ENCODE measurements at regions not wholly inside any gene's neighbourhood (a gene's known extent, or its start where the extent isn't known, plus 50 kb on each side); places are given as distances from the start of the nearest gene placed in this dataset.

DNA sequence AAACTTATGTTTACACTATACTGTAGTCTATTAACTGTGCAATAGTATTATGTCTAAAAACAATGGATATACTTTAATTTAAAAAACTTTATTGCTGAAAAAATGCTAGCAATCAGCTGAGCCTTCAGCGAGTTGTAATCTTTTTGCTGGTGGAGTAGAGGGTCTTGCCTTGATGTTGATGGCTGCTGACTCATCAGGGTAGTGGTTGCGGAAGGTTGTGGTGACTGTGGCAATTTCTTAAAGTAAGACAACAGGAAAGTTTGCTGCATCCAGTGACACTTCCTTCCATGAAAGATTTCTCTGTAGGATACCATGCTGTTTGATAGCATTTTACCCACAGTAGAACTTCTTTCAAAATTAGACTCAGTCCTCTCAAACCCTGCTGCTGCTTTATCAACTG, 234.7 kb upstream of the CSF3R start:
- no peak for DNase-seq

- DNase-seq, result no peak
Measured at GRCh38 chr1:36715797-36716196, 233.1 kb upstream of the CSF3R start.

DNA sequence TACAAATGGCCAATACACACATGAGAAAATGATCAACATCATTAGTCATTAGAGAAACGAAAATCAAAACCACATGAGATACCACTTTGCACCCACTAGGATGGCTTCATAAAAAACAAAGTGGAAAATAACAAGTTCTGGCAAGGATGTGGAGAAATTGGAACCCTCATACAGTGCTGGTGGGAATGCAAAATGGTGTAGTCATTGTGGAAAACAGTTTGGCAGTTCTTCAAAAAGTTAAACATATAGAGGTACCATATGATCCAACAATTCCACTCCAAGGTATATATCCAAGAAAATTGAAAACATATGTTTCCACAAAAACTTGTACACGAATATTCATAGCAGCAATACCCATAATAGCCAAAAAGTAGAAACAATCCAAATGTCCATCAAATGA, 231.6 kb upstream of the CSF3R start:
- DNase-seq, result no peak

GRCh38 chr1:36711480-36711879, 228.8 kb upstream of the CSF3R start:
- no peak for DNase-seq

GRCh38 chr1:36710951-36711350, 228.2 kb upstream of the CSF3R start:
- DNase-seq, result no peak

DNA sequence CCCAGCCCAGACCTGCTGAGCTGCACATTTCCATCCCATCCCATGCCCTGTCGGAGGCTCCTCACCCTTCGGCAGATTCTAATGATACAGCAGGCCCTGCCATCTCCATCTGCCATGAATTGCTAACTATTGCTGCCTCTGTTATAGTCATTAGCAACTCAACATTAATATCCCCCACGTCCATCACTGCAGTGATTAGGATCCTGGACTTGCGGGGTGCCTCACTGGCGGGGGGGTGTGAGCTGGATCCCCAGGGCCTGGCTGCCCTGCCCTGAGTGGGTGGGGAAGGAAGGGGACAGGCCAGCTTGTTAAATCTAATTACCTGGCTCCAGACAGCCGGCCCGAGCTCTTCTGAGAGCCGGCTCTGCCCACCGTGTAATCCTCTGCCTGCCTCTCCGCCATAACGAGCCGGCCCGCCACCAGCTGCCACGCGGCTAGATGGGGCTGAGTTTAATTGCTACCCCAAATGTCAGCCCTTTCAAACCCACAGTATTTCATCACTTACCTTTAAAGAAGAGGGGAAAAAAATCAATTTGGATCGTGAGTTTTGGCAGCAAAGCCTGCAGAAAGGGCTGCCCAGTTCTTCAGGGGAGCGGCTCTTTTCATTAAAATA, 227.3 kb upstream of the CSF3R start:
- DNase-seq, result no peak

DNA sequence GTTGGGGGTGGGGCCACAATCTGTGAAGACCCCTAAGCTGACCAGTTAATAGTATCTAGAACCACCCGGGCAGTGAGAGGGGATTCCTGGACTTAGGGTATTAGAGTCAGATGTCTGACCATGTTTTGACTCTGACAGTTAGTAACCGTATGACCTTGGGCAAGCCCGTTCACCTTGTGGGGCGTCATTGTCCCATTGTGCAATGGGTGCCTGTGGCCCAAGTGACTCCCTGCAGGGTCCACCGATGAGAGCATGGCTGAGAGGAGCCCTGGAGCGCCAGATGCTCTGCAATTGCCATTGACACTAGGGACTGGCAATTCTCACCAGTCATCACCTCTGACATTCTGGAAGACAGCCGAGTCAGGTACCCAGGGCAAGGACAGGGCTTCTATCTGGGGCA, 225.9 kb upstream of the CSF3R start:
- DNase-seq, result no peak

DNA sequence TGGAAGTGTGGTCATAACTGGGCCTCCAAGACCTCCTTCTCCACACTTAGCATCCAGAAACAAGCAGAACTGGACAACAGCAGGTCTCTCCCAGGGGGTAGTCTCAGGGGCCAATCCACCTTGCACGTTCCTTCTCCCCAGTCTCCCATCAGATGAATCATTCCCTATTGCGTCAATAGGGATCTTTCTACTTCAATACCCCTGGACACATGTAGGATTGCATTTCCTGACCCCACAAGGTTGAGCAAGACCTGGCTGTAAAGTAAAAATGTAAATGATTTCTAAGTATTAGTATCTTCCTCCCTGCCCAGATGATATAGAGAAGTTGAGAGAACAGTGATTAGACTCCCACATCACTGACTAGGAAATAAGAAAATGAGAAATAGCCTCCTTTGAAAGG, 224.5 kb upstream of the CSF3R start:
- no peak for DNase-seq

GRCh38 chr1:36706416-36706815, 223.7 kb upstream of the CSF3R start:
- DNase-seq, result no peak

- no peak for DNase-seq
Measured at GRCh38 chr1:36705629-36706028, 222.9 kb upstream of the CSF3R start.

DNA sequence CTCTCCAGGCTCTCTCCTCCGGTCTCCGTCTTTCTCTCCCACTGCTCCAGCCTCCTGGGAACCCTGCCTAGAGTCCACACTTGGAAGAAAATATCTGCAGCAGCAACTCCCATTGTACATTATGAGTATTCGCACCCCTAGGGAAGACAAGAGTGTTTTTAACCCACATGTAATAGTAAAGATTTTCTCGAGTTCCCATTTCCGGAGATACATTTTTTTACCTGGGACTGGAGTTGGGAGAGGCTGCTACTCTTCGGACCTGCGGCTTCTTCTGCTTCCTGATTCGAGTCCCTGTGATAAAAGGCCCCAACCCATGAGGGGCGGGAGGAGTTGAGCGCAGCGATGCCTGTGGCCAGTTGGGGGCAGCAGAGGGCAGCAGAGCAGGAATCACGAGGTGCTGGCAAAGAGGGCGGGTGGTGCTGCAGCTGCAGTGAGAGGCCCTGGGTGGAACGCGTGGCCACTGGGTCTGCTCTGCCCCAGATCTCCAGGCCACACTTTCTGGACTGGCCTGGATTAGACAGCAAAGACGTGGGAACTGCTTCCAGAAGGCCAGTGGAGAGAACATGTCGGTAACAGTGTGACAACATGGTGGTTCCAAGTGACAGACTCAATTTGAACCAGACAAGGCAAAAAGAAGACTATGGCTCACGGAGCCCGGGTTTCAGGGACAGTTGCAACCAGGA, 221.0 kb upstream of the CSF3R start:
- DNase-seq, result peak; percentile 23 to 35

GRCh38 chr1:36702963-36703362, 220.2 kb upstream of the CSF3R start:
- no peak for DNase-seq

- DNase-seq, result no peak
Measured at GRCh38 chr1:36699113-36699911, 216.6 kb upstream of the CSF3R start.

DNA sequence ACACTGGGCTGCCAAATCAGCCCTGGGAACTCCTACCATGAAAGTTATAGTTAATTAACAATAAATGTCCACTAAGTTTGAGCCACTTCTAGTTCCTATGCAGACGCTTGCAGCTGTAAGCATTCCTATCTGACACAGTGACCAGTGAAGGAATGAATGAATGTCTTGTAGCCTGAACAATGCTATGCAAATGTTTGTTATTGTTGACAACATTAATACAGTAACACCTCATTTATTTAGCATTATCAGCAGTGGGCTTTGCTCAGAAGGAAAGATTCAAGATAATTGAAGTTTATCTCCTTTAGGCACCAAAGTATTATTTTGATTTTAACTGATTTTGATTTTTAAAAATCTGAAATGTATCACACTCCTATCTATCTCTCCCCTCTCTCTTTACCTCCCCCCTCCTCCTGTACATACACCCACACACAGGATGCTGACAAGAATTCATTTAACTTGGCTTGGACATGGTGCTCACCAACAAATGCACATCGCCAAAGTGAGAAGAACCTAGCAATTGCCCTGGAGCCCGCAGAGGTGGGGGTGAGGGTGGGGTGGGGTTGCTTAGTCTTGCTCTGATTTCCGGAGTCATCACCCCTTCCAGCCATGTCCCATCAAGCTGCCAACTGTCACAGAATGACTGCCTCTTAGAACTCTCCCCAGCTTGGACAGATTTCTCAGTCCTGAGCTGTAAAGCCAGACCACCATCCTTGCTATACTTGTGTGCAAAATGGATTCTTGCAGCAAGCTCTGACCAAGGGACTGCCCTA, 215.3 kb upstream of the CSF3R start:
- no peak for DNase-seq

DNA sequence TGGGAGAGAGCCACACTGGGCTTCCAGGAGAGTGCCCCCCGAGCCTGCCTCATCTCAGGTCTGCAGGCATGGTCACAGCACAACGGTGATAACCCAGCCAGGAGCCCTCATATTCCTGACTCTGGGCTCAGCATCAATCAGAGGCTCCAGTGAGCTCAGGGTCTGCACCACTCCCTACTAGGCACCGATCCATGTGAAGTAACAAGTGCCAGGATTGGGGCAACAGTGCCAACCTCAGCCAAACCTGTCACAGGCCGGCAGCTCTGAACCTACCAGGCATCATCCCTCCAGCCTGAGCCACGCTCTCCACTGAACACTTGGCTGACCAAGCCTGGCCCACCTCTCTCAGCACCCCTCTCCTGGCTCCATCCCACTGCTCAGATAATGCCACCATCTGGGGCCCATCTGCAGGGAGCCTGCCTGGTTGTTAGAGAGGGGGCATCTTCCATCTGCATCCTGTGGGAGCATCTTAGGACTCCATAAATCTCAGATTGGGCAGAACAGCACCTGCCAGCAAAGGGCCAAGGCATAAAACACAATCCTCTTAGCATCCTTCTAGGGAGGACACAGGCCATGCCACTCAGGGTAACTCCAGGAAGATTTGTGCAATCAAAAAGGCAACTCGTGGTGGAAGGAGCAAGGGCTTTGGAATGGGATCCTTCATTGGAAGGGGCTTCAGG, 213.7 kb upstream of the CSF3R start:
- no peak for DNase-seq

- DNase-seq, result no peak
Measured at GRCh38 chr1:36693603-36694002, 210.9 kb upstream of the CSF3R start.

- no peak for DNase-seq
Measured at GRCh38 chr1:36693161-36693525, 210.4 kb upstream of the CSF3R start.

DNA sequence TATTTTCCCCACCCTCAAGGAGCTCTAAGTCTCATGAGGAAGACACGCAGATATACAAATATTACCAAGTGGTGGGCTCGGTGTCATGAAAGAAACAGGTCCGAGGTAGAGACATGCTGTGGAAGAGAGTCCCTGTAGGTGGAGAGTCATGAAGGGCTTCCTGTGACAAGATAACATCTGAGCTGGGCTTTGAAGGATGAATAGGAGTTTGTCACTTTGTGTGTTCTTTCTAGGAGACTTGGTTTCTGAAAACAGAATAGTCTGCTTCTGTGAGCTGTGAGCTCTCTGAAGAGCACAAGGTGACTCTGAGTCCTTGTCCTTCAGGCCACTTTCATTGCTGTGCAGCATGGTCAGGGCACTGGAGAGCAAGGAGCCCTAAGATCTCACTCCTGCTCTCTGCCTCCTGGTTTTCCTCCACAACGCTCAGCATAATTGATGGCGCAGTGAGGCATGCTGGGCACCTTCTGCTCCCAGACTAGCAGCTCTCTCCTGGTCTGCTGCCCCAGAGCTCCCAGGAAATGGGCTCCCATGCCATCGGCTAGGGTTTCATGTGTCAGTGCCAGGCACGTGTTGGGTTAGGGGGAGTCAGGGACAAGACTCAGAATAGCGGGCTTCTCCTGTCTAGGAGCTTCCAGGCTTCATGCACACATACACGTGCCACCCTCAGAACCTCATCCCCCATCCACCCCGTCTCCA, 209.9 kb upstream of the CSF3R start:
- no peak for DNase-seq

DNA sequence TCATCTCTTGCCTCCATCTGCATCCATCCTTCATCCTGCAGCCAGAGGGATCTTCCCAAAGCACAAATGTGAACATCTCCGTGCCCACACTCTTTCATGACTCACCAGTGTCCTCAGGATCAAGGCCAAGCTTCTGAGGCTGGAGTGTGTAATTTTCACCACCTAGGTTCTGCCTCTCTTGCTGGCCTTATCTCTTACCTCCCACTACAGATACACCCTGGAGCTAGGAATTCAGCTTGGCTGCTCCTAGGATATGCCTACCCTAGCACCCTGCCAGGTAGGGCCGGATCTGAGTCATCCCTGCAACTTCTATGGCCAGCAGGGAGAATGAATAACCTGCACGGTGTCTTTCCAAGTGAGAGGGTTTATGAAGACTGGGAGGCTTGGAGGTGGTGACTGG, 208.7 kb upstream of the CSF3R start:
- DNase-seq, result no peak

GRCh38 chr1:36689992-36690391, 207.3 kb upstream of the CSF3R start:
- DNase-seq, result no peak

DNA sequence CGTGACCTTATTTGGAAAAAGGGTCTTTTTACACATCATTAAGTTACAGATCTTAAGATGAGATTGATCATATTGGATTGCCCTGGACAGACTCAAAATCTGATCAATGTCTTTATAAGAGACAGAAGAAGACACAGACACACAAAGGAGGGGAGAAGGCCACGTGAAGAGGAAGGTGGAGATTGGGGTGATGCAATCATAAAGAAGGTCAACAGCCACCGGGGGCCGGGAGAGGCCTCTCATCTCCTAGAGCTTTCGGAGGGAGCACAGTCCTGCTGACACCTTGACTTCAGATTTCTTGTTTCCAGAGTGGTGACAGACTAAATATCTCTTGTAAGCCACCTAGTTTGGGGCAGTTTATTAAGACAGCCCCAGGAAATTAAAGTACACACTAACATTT, 204.6 kb upstream of the CSF3R start:
- DNase-seq, result no peak

DNA sequence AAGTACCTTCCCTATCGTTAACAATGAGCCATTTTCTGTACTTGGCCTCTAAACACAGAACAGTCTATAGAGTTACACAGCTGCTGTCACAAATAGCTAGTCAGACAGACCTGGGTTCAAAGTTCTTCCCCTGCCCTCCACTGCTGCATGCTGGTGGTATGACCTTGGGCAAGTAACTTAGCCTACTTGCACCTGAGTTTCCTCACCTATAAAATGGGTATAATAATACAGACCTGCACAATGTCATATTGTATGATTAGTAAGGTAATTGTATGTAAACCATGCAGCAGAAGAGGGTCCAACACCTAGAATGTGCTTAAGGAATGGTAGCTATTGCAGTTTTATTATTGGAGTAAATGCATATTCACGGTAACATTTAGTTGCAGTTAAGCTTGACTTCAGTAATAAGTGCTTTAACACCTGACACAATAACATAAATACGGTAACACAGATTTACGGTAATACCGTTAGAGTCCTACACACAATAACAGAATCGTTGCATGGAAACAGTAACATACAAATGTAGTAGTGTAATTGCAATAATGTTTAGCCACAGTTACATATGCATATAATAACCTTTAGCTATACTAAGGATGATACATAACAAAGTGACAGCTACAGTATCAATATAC, 193.3 kb upstream of the CSF3R start:
- no peak for DNase-seq

Measured in activated CD4-positive, alpha-beta T cell treated with anti-CD3 and anti-CD28 coated beads, Interleukin-2, amount 50 U/mL, for 4 hours (primary cell).